ENCODE measurements at regions not wholly inside any gene's neighbourhood (a gene's known extent, or its start where the extent isn't known, plus 50 kb on each side); places are given as distances from the start of the nearest gene placed in this dataset.
A peak's percentile ranks its signal among the peaks of the same experiment; 100 is the strongest.

DNA sequence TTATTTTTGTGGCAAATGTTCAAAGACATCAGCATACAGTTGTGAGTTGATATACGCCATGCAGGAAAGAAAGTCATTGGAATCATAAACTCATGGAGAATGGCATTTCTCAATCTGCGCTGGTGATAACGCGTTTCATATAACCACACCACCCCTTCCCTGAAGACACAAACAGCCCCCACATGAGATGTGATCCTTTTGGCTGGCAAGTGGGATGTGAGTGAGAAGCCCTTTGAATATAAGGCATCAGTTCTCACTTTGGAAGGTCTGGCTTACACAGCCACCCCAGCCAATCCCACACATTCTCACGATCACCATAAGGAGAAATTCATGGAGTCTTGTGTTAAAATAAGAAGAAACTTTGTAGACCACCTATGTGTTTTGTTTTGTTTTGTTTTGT, 725.0 kb downstream of the PRELID2 start:
- no peak for ATAC-seq (ENCODE audit: insufficient read depth, low read depth)
- TF ChIP-seq EZH2 (IDR thresholded peaks at IDR 0.05; ENCODE audit: borderline replicate concordance, low read depth, low read length, severe bottlenecking): no peak
- TF ChIP-seq, protein P1, sequence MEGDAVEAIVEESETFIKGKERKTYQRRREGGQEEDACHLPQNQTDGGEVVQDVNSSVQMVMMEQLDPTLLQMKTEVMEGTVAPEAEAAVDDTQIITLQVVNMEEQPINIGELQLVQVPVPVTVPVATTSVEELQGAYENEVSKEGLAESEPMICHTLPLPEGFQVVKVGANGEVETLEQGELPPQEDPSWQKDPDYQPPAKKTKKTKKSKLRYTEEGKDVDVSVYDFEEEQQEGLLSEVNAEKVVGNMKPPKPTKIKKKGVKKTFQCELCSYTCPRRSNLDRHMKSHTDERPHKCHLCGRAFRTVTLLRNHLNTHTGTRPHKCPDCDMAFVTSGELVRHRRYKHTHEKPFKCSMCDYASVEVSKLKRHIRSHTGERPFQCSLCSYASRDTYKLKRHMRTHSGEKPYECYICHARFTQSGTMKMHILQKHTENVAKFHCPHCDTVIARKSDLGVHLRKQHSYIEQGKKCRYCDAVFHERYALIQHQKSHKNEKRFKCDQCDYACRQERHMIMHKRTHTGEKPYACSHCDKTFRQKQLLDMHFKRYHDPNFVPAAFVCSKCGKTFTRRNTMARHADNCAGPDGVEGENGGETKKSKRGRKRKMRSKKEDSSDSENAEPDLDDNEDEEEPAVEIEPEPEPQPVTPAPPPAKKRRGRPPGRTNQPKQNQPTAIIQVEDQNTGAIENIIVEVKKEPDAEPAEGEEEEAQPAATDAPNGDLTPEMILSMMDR (IDR thresholded peaks at IDR 0.05; ENCODE audit: borderline replicate concordance, extremely low read depth, low read length, poor library complexity, severe bottlenecking): no peak

DNA sequence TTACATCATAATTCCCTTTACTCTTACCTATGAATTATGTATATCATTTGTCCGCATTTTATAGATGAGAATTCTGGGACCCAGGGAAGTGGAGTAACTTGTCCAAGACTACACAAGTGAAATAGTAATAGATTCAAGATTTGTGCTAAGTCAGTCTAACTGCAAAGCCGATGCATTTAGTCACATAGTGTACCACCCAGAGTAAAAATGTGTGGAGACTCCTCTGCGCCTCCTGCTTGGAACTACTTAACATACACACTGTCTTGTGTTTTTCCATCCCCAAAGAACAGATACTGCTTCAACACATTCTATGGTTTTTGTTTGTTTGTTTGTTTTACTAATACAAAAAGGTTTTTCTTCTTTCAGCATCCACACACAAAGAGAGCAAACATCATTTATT, 729.8 kb downstream of the PRELID2 start:
- no peaks in the 10 kb centered on the region for H3K27me3 ChIP-seq (ENCODE audit: insufficient read depth, low read length, poor library complexity)
- ATAC-seq (ENCODE audit: insufficient read depth, low read depth): no peak
- H3K4me3 ChIP-seq (ENCODE audit: low read depth in 1 of 2, low read length in 2 of 2): no peak overlapping the region
- no peak overlapping the region for H3K9ac ChIP-seq (ENCODE audit: low read depth, low read length)
- no peak overlapping the region for H3K27ac ChIP-seq (ENCODE audit: low read length)
- no peaks in the 10 kb centered on the region for H3K9me3 ChIP-seq (ENCODE audit: insufficient read depth, low read length, severe bottlenecking)
- no peaks in the 10 kb centered on the region for H4K20me1 ChIP-seq (ENCODE audit: insufficient read depth, low read length)
- no peaks in the 10 kb centered on the region for H3K79me2 ChIP-seq (ENCODE audit: insufficient read depth, low read length)
- DNase-seq: no peak
- TF ChIP-seq EZH2 (IDR thresholded peaks at IDR 0.05; ENCODE audit: borderline replicate concordance, low read depth, low read length, severe bottlenecking): no peak
- TF ChIP-seq, protein P1 (IDR thresholded peaks at IDR 0.05; ENCODE audit: borderline replicate concordance, extremely low read depth, low read length, poor library complexity, severe bottlenecking): no peak
- H3K4me1 ChIP-seq (ENCODE audit: insufficient read depth, low read length): no peaks in the 10 kb centered on the region
- H3K36me3 ChIP-seq (ENCODE audit: insufficient read depth, low read length): no peaks in the 10 kb centered on the region
- no peak overlapping the region for H2AFZ ChIP-seq (ENCODE audit: low read depth, low read length)
- H3K4me2 ChIP-seq (ENCODE audit: insufficient read depth, low read length): no peak overlapping the region

More for the DNA sequence above, 725.0 kb downstream of the PRELID2 start:
- H3K9ac ChIP-seq (ENCODE audit: low read depth, low read length): no peak overlapping the region
- H3K79me2 ChIP-seq (ENCODE audit: insufficient read depth, low read length): no peaks in the 10 kb centered on the region
- no peak overlapping the region for H3K4me3 ChIP-seq (ENCODE audit: low read depth in 1 of 2, low read length in 2 of 2)
- no peak for DNase-seq
- no peaks in the 10 kb centered on the region for H3K36me3 ChIP-seq (ENCODE audit: insufficient read depth, low read length)
- H2AFZ ChIP-seq (ENCODE audit: low read depth, low read length): no peak overlapping the region
- no peak overlapping the region for H3K27ac ChIP-seq (ENCODE audit: low read length)
- no peaks in the 10 kb centered on the region for H4K20me1 ChIP-seq (ENCODE audit: insufficient read depth, low read length)
- no peaks in the 10 kb centered on the region for H3K9me3 ChIP-seq (ENCODE audit: insufficient read depth, low read length, severe bottlenecking)
- H3K4me2 ChIP-seq (ENCODE audit: insufficient read depth, low read length): no peak overlapping the region
- no peaks in the 10 kb centered on the region for H3K27me3 ChIP-seq (ENCODE audit: insufficient read depth, low read length, poor library complexity)
- no peaks in the 10 kb centered on the region for H3K4me1 ChIP-seq (ENCODE audit: insufficient read depth, low read length)

DNA sequence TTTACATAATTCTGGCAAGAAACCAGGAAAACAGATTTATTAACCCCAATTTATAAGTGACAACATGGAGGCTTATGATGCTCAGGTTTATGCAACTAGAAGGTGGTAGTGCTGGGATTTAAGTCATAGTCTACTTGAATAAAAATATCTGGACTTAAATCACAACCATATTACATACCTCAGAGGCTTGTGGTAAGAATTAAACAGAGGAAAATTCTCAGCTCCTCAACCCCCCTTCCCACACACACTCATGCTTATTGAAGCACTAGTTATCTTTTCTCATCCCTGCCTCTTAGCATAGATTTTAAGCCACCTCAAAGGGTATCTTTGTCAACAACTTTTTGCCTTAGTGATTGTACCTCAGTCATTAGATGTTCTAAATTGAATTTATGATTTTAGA, 731.0 kb downstream of the PRELID2 start:
- Histone ChIP-seq H3K27me3 (ENCODE audit: insufficient read depth, low read length, poor library complexity) (no peaks in the 10 kb centered on the region), H3K79me2 (ENCODE audit: insufficient read depth, low read length) (no peaks in the 10 kb centered on the region), H3K27ac (ENCODE audit: low read length) (no peak overlapping the region), H2AFZ (ENCODE audit: low read depth, low read length) (no peak overlapping the region), H3K4me1 (ENCODE audit: insufficient read depth, low read length) (no peaks in the 10 kb centered on the region), H3K4me3 (ENCODE audit: low read depth in 1 of 2, low read length in 2 of 2) (no peak overlapping the region), H3K4me2 (ENCODE audit: insufficient read depth, low read length) (no peak overlapping the region), H3K9ac (ENCODE audit: low read depth, low read length) (no peak overlapping the region), H3K9me3 (ENCODE audit: insufficient read depth, low read length, severe bottlenecking) (no peaks in the 10 kb centered on the region), H3K36me3 (ENCODE audit: insufficient read depth, low read length) (no peaks in the 10 kb centered on the region), H4K20me1 (ENCODE audit: insufficient read depth, low read length) (no peaks in the 10 kb centered on the region)
- DNase-seq (no peak), ATAC-seq (ENCODE audit: insufficient read depth, low read depth) (no peak)
- TF ChIP-seq, protein P1 (IDR thresholded peaks at IDR 0.05; ENCODE audit: borderline replicate concordance, extremely low read depth, low read length, poor library complexity, severe bottlenecking): no peak
- no peak for TF ChIP-seq EZH2 (IDR thresholded peaks at IDR 0.05; ENCODE audit: borderline replicate concordance, low read depth, low read length, severe bottlenecking)

DNA sequence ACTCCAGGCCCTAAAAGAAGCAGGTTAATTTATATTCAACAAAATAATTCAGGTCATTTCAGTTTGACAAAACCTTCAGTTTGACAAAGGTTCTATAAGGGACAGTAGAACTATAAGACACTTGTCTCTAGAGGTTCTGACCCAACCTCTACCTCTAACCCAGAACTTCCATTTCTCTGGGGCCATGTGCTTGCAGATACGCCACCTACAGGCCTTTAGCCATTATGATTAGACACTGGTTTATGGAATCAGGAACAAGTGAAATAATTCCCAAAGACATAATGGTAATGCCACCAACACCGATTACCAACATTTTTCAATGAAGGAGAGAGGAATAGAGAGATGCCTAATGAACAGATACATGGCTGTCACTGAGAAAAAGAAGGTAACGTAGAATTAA, 733.9 kb downstream of the PRELID2 start:
- Histone ChIP-seq H3K36me3 (ENCODE audit: insufficient read depth, low read length) (no peaks in the 10 kb centered on the region), H4K20me1 (ENCODE audit: insufficient read depth, low read length) (no peaks in the 10 kb centered on the region), H3K4me2 (ENCODE audit: insufficient read depth, low read length) (no peak overlapping the region), H3K4me1 (ENCODE audit: insufficient read depth, low read length) (no peaks in the 10 kb centered on the region), H3K27me3 (ENCODE audit: insufficient read depth, low read length, poor library complexity) (no peaks in the 10 kb centered on the region), H3K4me3 (ENCODE audit: low read depth in 1 of 2, low read length in 2 of 2) (no peak overlapping the region), H3K79me2 (ENCODE audit: insufficient read depth, low read length) (no peaks in the 10 kb centered on the region), H3K27ac (ENCODE audit: low read length) (no peak overlapping the region), H2AFZ (ENCODE audit: low read depth, low read length) (no peak overlapping the region), H3K9ac (ENCODE audit: low read depth, low read length) (no peak overlapping the region), H3K9me3 (ENCODE audit: insufficient read depth, low read length, severe bottlenecking) (no peaks in the 10 kb centered on the region)
- DNase-seq (no peak), ATAC-seq (ENCODE audit: insufficient read depth, low read depth) (no peak)
- TF ChIP-seq, protein P1 (IDR thresholded peaks at IDR 0.05; ENCODE audit: borderline replicate concordance, extremely low read depth, low read length, poor library complexity, severe bottlenecking): peak; percentile 30
- no peak for TF ChIP-seq EZH2 (IDR thresholded peaks at IDR 0.05; ENCODE audit: borderline replicate concordance, low read depth, low read length, severe bottlenecking)
